ENCODE measurements at regions not wholly inside any gene's neighbourhood (a gene's known extent, or its start where the extent isn't known, plus 50 kb on each side); places are given as distances from the start of the nearest gene placed in this dataset.

DNA sequence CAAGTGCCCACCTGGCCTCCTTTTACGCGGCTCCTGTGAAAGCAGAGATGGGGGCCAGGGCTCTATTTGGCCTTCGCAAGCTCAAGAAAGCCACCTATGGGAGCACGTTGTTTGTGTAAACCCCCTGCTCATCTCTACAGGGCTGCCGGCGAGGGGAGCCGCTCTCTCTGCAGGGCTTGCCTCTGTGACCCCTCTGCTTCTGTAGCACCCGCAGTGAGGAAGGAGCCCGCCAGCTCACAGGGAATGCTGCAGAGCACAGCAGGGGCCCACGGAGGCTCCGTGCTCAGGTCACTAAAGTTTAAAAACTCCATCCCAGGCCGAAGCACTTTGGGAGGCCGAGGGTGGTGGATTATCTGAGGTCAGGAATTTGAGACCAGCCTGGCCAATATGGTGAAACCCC lies 376.8 kb downstream of the IRX2 start (continued):
- TF ChIP-seq, protein P1, sequence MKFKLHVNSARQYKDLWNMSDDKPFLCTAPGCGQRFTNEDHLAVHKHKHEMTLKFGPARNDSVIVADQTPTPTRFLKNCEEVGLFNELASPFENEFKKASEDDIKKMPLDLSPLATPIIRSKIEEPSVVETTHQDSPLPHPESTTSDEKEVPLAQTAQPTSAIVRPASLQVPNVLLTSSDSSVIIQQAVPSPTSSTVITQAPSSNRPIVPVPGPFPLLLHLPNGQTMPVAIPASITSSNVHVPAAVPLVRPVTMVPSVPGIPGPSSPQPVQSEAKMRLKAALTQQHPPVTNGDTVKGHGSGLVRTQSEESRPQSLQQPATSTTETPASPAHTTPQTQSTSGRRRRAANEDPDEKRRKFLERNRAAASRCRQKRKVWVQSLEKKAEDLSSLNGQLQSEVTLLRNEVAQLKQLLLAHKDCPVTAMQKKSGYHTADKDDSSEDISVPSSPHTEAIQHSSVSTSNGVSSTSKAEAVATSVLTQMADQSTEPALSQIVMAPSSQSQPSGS (IDR thresholded peaks at IDR 0.05; ENCODE audit: low read length) = no peak
- TF ChIP-seq SUZ12 (IDR thresholded peaks at IDR 0.05; ENCODE audit: low read length) (no peak), BCL11A (IDR thresholded peaks at IDR 0.05; ENCODE audit: low read depth in 2 of 2, low read length in 2 of 2) (no peak), NRF1 (IDR thresholded peaks at IDR 0.05; ENCODE audit: low read depth, low read length) (no peak)

Data from H1 (cell line).